ENCODE measurements at regions not wholly inside any gene's neighbourhood (a gene's known extent, or its start where the extent isn't known, plus 50 kb on each side); places are given as distances from the start of the nearest gene placed in this dataset.

- peaks cover 20% of the 10 kb centered on the region for H3K4me1 ChIP-seq (ENCODE audit: insufficient read depth, low read length)
- no peaks in the 10 kb centered on the region for H3K36me3 ChIP-seq (ENCODE audit: low read depth, low read length)
- H3K27ac ChIP-seq (ENCODE audit: low read length), result no peak overlapping the region
- H3K4me3 ChIP-seq (ENCODE audit: low read length), result no peak overlapping the region
- POLR2A ChIA-PET (ENCODE audit: unreplicated experiment), result no interaction called here
- DNase-seq (no peak), ATAC-seq (no peak)
- no TSS peak for BruUV-seq (replicated peaks)
- CTCF ChIA-PET, result no interaction called here
- H3K4me2 ChIP-seq (ENCODE audit: low read length), result no peak overlapping the region
- H3K9me3 ChIP-seq (ENCODE audit: low read length), result no peaks in the 10 kb centered on the region
- H4K20me1 ChIP-seq (ENCODE audit: low read length), result no peaks in the 10 kb centered on the region
- no peaks in the 10 kb centered on the region for H3K27me3 ChIP-seq (ENCODE audit: low read length)
- H3K9me2 ChIP-seq (replicated peaks; ENCODE audit: low read length), result no peaks in the 10 kb centered on the region
- no peaks in the 10 kb centered on the region for H3F3A ChIP-seq (ENCODE audit: low read length, unreplicated experiment)
- H2AFZ ChIP-seq (ENCODE audit: low read length), result no peak overlapping the region
- TF ChIP-seq EZH2 (IDR thresholded peaks at IDR 0.05; ENCODE audit: low read length, unreplicated experiment) (no peak), CTCF (conservative IDR thresholded peaks at IDR 0.05; ENCODE audit: low read depth, low read length) (no peak), EZH2phosphoT487 (IDR thresholded peaks at IDR 0.05; ENCODE audit: borderline replicate concordance, low read length) (no peak)
- H3K9ac ChIP-seq (ENCODE audit: low read length), result no peak overlapping the region
- intact Hi-C loops (cut with micrococcal nuclease), result no loop called here
- H3K79me2 ChIP-seq (ENCODE audit: low read length), result no peaks in the 10 kb centered on the region
Measured at GRCh38 chr2:121004359-121004758, 268.7 kb downstream of the GLI2 start.

GRCh38 chr2:121004950-121005349, 269.3 kb downstream of the GLI2 start:
- ChIA-PET POLR2A (ENCODE audit: unreplicated experiment) (no interaction called here), CTCF (interaction anchor here (0.7 kb wide), 1 partner anchor 201 kb away, joined by 6 read pairs; no protein-coding TSS in a partner anchor)
- ATAC-seq, result peak; percentile 35; the same call in 1 of the 2 replicates

GRCh38 chr2:121005453-121005852, 269.8 kb downstream of the GLI2 start:
- TF ChIP-seq EZH2 (IDR thresholded peaks at IDR 0.05; ENCODE audit: low read length, unreplicated experiment) (no peak), CTCF (conservative IDR thresholded peaks at IDR 0.05; ENCODE audit: low read depth, low read length) (no peak), EZH2phosphoT487 (IDR thresholded peaks at IDR 0.05; ENCODE audit: borderline replicate concordance, low read length) (no peak)
- Histone ChIP-seq H3K79me2 (ENCODE audit: low read length) (no peaks in the 10 kb centered on the region), H3F3A (ENCODE audit: low read length, unreplicated experiment) (no peaks in the 10 kb centered on the region), H2AFZ (ENCODE audit: low read length) (no peak overlapping the region), H3K9me3 (ENCODE audit: low read length) (no peaks in the 10 kb centered on the region), H3K4me2 (ENCODE audit: low read length) (no peak overlapping the region), H3K4me3 (ENCODE audit: low read length) (no peak overlapping the region), H4K20me1 (ENCODE audit: low read length) (no peaks in the 10 kb centered on the region), H3K36me3 (ENCODE audit: low read depth, low read length) (no peaks in the 10 kb centered on the region), H3K27me3 (ENCODE audit: low read length) (no peaks in the 10 kb centered on the region), H3K9ac (ENCODE audit: low read length) (no peak overlapping the region), H3K27ac (ENCODE audit: low read length) (no peak overlapping the region), H3K4me1 (ENCODE audit: insufficient read depth, low read length) (peaks cover 20% of the 10 kb centered on the region), H3K9me2 (replicated peaks; ENCODE audit: low read length) (no peaks in the 10 kb centered on the region)
- ATAC-seq (no peak), DNase-seq (no peak)
- intact Hi-C loops (cut with micrococcal nuclease), result no loop called here
- BruUV-seq (replicated peaks), result no TSS peak
- ChIA-PET POLR2A (ENCODE audit: unreplicated experiment) (no interaction called here), CTCF (interaction anchor here (0.7 kb wide), 1 partner anchor 202 kb away, joined by 6 read pairs; no protein-coding TSS in a partner anchor)

More at GRCh38 chr2:121004950-121005349, 269.3 kb downstream of the GLI2 start:
- intact Hi-C loops (cut with micrococcal nuclease), result no loop called here
- Histone ChIP-seq H4K20me1 (ENCODE audit: low read length) (no peaks in the 10 kb centered on the region), H3K9me3 (ENCODE audit: low read length) (no peaks in the 10 kb centered on the region), H3K4me3 (ENCODE audit: low read length) (no peak overlapping the region), H3F3A (ENCODE audit: low read length, unreplicated experiment) (no peaks in the 10 kb centered on the region), H2AFZ (ENCODE audit: low read length) (no peak overlapping the region), H3K4me1 (ENCODE audit: insufficient read depth, low read length) (peaks cover 20% of the 10 kb centered on the region), H3K36me3 (ENCODE audit: low read depth, low read length) (no peaks in the 10 kb centered on the region), H3K4me2 (ENCODE audit: low read length) (no peak overlapping the region), H3K27ac (ENCODE audit: low read length) (no peak overlapping the region), H3K79me2 (ENCODE audit: low read length) (no peaks in the 10 kb centered on the region), H3K9me2 (replicated peaks; ENCODE audit: low read length) (no peaks in the 10 kb centered on the region), H3K9ac (ENCODE audit: low read length) (no peak overlapping the region), H3K27me3 (ENCODE audit: low read length) (no peaks in the 10 kb centered on the region)
- no TSS peak for BruUV-seq (replicated peaks)
- DNase-seq, result peak; percentile 32
- TF ChIP-seq EZH2phosphoT487 (IDR thresholded peaks at IDR 0.05; ENCODE audit: borderline replicate concordance, low read length), result no peak
- no peak for TF ChIP-seq EZH2 (IDR thresholded peaks at IDR 0.05; ENCODE audit: low read length, unreplicated experiment)

Data from PC-3 (cell line).